Parathyroid adenoma (tissue), 2 donors: ENCODE measurements at regions not wholly inside any gene's neighbourhood (a gene's known extent, or its start where the extent isn't known, plus 50 kb on each side); places are given as distances from the start of the nearest gene placed in this dataset.

Experiments
- H2AFZ ChIP-seq: fragments of 300-600 bp; sonication (generic); one replicate; pipeline ENCODE4 v1.7.0; 2017; ENCODE audit warnings: antibody characterized with exemption, mild to moderate bottlenecking
- H3K27ac ChIP-seq: fragments of 300-600 bp; sonication (generic); one replicate; pipeline ENCODE4 v1.7.0; 2017
- H3K27me3 ChIP-seq: fragments of 300-600 bp; sonication (generic); one replicate; pipeline ENCODE4 v1.7.0; 2017; ENCODE audit warnings: low read length; ENCODE audit not compliant: control insufficient read depth, insufficient read depth
- H3K36me3 ChIP-seq: fragments of 300-600 bp; sonication (generic); one replicate; pipeline ENCODE4 v1.7.0; 2017; ENCODE audit warnings: low read length; ENCODE audit not compliant: control insufficient read depth, insufficient read depth
- H3K4me1 ChIP-seq: fragments of 300-600 bp; sonication (generic); one replicate; pipeline ENCODE4 v1.7.0; 2017; ENCODE audit warnings: control low read depth
- H3K4me2 ChIP-seq: fragments of 300-600 bp; sonication (generic); one replicate; pipeline ENCODE4 v1.7.0; 2017; ENCODE audit warnings: low read length
- H3K4me3 ChIP-seq: fragments of 300-600 bp; sonication (generic); one replicate; pipeline ENCODE4 v1.7.0; 2017; ENCODE audit warnings: low read depth, low read length
- H3K79me2 ChIP-seq: fragments of 300-600 bp; sonication (generic); one replicate; pipeline ENCODE4 v1.7.0; 2017; ENCODE audit warnings: control low read depth
- H3K9ac ChIP-seq: fragments of 300-600 bp; sonication (generic); one replicate; pipeline ENCODE4 v1.7.0; 2017; ENCODE audit warnings: mild to moderate bottlenecking
- H3K9me3 ChIP-seq: fragments of 300-600 bp; sonication (generic); one replicate; pipeline ENCODE4 v1.7.0; 2017; ENCODE audit warnings: low read length; ENCODE audit not compliant: control insufficient read depth
- CTCF ChIP-seq: fragments of 300-600 bp; sonication (generic); IDR thresholded peaks from one replicate; pipeline ENCODE4 v1.7.0; 2017; ENCODE audit warnings: antibody characterized with exemption, mild to moderate bottlenecking
- donor health status: primary hyperparathyroidism.

DNA sequence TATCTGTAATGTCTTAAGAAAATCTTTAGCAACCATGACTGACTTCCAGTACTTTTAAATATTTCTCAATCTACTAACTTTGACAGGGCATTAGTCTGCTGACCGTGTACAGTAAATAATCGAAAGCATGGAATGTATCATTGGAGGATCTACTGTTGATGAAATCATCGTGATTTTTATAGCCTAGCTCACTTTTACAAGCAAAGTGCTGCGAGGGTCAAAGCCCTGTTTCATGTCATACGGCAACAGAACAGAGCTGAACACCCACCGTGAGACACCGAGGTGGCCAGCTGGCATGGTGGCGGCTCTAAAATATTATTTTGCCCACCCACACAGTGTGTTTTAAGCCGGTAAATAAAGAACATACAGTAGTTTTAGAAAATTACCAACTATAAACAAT is 679.3 kb downstream of the FAT4 start:
- H3K79me2 ChIP-seq: no peaks in the 10 kb centered on the region
- H3K36me3 ChIP-seq: no peaks in the 10 kb centered on the region
- H3K4me3 ChIP-seq: no peak overlapping the region
- no peaks in the 10 kb centered on the region for H3K27me3 ChIP-seq
- no peaks in the 10 kb centered on the region for H3K4me1 ChIP-seq
- no peaks in the 10 kb centered on the region for H3K9me3 ChIP-seq
- no peak overlapping the region for H3K27ac ChIP-seq
- H2AFZ ChIP-seq: no peak overlapping the region
- no peak overlapping the region for H3K4me2 ChIP-seq
- TF ChIP-seq CTCF: no peak
- H3K9ac ChIP-seq: no peak overlapping the region

- H3K4me3 ChIP-seq: no peak overlapping the region
Measured at GRCh38 chr4:125994430-125994829, 679.7 kb downstream of the FAT4 start.

DNA sequence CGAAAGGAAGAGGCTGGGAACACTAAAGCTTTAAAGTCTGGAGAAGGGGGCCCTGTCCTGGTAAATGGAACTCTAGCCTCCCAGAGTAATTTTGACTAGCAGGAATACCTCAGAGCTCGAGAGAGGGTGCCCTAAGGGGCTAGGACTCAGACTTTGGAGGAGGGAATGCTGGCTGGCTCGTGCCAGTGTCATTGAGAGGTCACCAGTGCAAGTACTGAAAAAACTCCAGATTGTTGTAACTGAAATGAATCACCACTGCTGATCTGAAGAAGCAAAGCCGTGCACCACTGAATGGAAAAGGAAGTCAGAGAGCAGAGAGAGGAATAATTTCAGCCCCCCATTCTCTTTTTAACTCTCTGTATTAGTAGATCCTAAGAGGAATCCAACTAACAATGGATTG is 690.2 kb downstream of the FAT4 start:
- Histone ChIP-seq H3K27me3 (no peaks in the 10 kb centered on the region), H3K9me3 (no peaks in the 10 kb centered on the region), H3K4me2 (no peak overlapping the region), H3K9ac (no peak overlapping the region), H3K4me3 (no peak overlapping the region), H3K79me2 (no peaks in the 10 kb centered on the region), H3K27ac (no peak overlapping the region), H3K4me1 (no peaks in the 10 kb centered on the region), H3K36me3 (no peaks in the 10 kb centered on the region), H2AFZ (no peak overlapping the region)
- no peak for TF ChIP-seq CTCF

More at GRCh38 chr4:125994430-125994829, 679.7 kb downstream of the FAT4 start:
- H3K9me3 ChIP-seq: no peaks in the 10 kb centered on the region
- TF ChIP-seq CTCF: no peak
- no peak overlapping the region for H2AFZ ChIP-seq
- no peaks in the 10 kb centered on the region for H3K36me3 ChIP-seq
- no peaks in the 10 kb centered on the region for H3K79me2 ChIP-seq
- H3K4me1 ChIP-seq: no peaks in the 10 kb centered on the region
- H3K27me3 ChIP-seq: no peaks in the 10 kb centered on the region
- no peak overlapping the region for H3K9ac ChIP-seq
- H3K4me2 ChIP-seq: no peak overlapping the region
- H3K27ac ChIP-seq: no peak overlapping the region

DNA sequence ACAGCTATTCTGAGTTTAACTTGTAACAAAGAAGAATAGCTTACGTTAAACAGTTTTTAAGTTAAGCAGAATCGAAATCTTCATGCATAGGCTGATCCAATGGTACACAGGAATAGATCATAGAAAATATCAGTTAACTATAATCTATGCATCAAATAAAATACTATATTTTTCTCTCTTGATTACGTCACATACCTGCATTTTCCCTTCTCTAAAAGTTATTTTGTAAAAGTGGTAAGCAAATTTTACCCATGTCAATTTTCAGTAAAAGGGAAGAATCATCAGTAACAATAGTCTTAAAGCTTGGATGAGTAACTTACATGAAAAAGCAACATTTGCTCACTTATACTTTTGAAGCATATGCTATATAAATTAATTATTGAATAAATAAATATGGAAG is 692.4 kb downstream of the FAT4 start:
- H3K36me3 ChIP-seq: no peaks in the 10 kb centered on the region
- no peak overlapping the region for H3K4me3 ChIP-seq
- H3K27ac ChIP-seq: no peak overlapping the region
- H3K27me3 ChIP-seq: no peaks in the 10 kb centered on the region
- no peak overlapping the region for H2AFZ ChIP-seq
- H3K9me3 ChIP-seq: no peaks in the 10 kb centered on the region
- H3K79me2 ChIP-seq: no peaks in the 10 kb centered on the region
- no peak overlapping the region for H3K9ac ChIP-seq
- H3K4me2 ChIP-seq: no peak overlapping the region
- H3K4me1 ChIP-seq: no peaks in the 10 kb centered on the region
- TF ChIP-seq CTCF: no peak

DNA sequence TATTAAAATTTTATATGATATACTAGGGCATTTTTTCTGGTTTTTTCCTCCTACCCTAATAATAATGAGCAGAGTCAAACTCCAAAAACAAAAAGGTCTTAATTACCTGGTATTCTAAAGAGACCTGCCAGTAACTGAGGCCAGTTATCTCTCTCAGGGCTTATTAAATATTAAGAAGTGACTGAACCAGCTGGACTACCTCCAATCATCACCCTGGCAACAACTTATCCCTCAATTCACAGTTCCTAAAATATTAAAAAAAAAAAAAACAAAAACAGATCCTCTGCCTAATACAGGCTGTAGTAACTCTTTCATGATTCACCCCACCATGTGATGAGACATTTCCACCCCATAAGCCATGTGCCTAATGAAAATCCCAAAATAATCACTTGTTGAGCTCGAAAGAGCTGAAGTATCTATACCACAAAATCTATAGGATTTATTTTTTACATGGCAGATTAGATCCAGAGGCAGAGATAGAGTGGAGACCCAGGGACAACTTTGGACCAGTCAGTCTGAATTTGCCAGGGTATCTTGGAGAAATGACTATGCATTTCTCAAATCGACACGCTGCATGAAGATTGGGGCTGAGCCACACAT is 698.0 kb downstream of the FAT4 start:
- TF ChIP-seq CTCF: no peak
- Histone ChIP-seq H3K4me3 (no peak overlapping the region), H3K9me3 (no peaks in the 10 kb centered on the region), H2AFZ (no peak overlapping the region), H3K27me3 (no peaks in the 10 kb centered on the region), H3K36me3 (no peaks in the 10 kb centered on the region), H3K4me1 (no peaks in the 10 kb centered on the region), H3K79me2 (no peaks in the 10 kb centered on the region), H3K9ac (no peak overlapping the region), H3K4me2 (no peak overlapping the region), H3K27ac (no peak overlapping the region)
